ENCODE measurements at regions not wholly inside any gene's neighbourhood (a gene's known extent, or its start where the extent isn't known, plus 50 kb on each side); places are given as distances from the start of the nearest gene placed in this dataset.

DNA sequence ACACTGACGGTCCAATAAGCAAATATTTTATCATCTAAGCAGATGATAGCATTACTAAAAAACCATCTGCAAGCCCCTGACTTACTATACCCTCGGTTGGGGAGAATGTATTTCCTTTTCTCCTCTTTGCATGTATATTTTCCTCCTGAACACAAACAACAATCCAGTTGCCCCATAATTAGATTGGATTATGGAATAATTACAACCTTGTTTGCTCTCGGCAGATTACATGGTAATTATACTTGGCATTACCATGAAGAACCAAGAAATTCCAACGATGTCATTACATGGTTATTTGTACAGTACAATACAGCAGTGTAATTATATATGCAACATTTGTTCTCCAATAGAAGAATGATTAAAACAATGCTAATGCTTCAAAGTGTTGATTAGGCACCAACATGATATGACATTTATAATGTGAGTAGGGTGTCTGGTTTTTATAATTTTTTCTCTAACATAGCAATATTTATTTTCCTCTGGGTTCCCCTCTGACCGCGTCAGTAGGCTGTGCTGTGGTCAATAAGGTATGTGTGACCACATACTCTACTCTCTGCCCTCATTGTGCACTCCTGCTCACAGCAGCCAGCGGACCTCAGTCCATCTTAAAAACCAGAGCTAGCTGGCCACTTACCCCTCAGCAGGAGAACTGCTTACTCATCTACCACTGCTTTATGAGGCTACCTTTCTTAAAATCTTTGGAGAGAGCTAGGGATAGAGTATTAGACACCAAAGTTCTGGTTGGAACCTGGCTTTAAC lies 176.1 kb downstream of the INSIG2 start:
- DNase-seq, result no peak

DNA sequence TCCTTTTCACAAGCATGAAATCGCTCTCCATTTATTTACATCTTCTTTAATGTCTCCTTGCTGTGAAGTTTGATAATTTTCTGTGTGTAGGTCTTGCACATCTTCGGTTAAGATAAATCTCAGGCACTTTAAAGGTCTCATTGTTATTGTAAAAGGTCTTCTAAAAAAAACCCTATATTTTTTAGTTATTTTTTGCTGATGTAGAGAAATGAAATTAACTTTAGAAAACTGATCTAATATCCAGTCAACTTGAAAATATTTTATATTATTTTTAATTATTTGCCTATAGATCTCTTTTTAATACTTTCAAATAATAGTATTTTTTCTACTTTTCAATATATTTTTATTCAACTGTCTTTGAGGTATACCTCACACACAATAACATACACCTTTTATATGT lies 169.4 kb downstream of the INSIG2 start:
- DNase-seq, result no peak

DNA sequence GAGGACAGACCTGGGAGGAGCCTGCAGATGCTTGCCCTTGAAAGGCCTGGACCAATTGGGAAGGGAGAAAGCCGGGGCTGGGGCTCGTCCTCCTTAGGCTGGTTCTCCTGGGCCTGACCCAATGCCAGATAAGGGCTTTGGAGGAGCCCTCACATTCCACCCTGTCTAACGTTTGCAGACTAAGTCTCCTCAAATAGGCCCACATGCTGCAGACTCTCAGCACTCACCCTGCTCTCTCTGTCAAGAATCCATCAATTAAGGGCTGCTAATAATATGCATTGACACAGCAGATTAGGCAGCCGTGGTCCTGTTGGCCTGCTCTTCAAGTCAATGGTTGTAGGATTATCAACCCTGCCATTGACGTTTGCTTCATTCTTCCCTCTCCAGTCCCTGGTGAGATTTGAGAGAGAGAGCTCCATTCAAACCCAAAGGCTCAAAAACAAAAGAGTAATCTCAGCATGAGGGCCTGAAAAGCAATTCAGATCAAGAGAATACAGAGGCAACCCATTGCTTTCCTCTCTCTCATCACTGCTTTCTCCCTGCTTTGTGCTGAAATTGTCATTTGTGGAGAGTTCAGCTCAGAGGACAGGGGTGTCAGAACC lies 167.6 kb downstream of the INSIG2 start:
- DNase-seq, result no peak

DNA sequence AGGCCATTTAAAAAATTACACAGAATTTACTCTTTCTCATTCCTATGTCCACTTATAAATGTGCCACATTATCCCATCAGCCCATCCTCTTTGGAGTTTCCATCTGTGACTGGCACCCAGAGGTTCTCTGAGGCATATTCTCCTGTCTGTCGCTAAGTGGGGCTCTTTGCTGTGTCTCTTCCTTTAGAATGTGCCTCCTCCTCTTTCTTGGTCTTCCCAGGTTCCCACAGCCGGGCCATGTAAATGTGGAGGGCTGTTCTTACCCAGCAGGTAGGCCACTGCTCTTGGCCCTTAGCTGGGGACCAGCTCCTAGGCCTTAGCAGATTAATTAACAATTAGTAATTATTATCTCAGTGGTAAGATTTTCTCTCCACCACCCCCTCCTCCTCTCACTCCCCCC lies 167.0 kb downstream of the INSIG2 start:
- DNase-seq, result no peak

DNA sequence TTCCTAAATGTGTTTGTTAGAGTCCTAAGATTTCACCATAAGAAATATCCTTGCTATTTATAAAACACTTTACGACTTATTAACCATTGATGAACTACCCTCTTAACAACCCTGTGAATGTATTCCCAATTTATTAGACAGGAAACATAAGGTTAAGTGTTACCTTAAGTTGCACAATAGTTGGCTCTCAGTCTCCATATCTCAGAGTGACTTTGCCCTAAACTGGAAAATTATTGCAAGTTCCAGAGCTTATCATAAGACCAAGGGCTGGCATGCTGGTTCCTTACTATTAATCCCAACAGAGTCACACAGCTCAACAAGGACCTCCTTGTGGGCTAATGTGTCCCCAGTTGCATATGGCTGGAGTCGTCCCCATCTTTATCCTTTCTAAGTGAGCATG lies 165.8 kb downstream of the INSIG2 start:
- no peak for DNase-seq

DNA sequence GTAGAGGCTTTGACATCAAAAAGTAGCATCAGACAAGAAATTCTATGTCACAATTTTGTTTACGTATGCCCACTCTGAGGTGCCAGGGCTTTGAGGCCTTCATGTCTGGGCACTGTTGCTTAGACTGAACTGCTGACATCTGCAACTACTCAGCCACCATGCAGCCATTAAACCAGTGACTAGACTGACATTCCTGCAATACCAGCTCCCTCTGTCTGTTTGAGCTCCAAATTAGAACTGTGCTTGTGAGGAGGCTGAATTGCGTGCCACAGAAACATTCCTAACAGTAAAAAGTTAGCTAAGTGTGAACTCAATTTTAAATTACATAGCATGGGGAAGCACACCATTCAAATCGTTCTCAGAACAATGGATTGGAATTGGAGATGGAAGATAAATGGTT lies 163.2 kb downstream of the INSIG2 start:
- DNase-seq, result no peak

DNA sequence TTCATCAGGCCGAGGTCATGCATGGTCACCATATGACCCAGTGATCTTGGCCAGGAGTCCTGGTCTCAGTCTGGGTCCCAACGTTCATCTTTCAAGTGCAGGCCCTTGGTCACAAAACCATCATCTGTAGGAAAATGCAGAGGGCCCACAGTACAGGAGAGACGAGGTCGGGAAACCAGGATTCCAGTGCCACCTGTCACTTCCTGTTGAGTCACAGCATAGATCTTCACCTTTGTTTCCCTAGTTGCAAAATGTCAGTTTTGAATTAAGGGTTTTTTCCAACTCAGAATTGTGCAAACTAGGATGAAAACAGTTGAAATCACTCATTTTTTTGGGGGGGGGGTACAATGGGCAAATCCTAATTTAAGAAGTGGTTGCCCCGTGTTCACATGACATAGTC lies 162.2 kb downstream of the INSIG2 start:
- no peak for DNase-seq

DNA sequence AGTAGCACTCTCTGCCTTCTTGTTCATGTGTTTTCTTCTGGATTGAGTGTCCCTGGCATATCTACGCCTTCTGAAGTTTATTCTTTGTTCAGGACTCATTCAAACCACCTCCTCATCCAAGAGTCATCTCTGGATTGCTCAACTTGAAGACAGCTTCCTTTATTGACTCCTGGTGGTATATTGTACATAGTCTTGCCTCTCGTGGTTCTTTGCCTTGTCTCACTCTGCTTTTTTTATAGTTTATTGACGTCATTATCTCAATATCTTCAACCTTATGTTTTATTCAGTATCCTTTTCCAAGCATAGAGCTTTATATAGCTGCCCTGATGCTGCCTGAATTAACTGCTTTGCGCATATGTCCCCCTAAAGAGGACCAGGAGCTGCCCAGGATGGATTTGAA lies 161.7 kb downstream of the INSIG2 start:
- DNase-seq, result peak; percentile 18

DNA sequence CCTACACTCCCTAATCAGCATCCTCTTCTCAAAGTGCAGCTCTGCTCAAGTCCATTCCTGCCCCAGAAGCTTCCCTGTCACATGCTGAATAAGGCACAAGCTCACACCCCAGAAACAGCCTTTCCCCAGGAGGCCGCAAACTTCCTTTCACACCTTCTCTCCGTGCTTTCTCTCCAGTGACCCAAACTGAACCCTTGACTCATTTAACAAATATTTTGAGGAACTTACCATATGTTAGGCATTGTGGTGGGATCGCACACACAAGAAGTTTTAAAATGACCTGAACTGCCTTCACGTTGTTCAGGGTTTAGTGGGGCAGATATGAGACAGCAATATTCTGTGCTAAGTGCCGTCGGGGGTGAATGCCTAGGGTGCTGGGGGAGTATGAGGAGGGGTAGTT lies 161.3 kb downstream of the INSIG2 start:
- peak; percentile 55 for DNase-seq

DNA sequence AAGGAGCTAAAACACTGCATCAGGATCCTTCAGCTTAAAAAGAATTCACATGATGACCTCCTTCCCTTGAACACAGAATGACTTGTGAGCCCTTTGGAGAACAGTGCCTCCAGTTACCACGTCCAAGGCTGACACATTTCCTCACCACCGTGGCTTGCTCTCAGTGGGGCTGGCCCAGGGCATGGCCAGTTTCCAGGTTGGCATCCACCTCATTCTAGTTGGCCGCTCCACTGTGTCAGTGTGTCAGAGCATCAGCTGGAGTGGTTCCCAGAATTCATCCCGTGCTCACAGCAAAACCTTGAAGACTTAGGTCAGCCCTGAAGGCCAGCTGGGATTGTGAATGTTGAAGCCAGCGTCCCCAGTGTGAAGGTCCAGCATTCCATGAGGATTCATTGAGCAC lies 158.5 kb downstream of the INSIG2 start:
- DNase-seq, result no peak

DNA sequence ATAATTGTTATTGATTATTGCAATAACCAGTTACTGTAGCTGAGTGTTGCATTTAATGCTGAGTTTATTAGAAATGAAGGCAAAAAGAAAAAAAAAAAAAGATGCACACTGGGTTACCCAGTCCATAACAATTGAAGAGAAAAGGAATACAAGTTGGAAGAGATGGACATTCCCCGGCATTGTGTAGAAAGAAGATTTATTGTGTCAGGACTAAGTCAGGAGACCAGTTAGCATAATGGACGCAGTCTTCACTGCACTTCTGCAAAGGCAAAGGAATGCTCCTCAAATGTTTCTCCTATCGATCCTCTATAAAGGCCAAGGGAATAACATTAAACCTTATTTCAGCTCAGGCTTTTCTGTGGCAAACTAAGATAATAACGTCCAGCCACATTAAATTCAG lies 157.8 kb downstream of the INSIG2 start:
- no peak for DNase-seq

DNA sequence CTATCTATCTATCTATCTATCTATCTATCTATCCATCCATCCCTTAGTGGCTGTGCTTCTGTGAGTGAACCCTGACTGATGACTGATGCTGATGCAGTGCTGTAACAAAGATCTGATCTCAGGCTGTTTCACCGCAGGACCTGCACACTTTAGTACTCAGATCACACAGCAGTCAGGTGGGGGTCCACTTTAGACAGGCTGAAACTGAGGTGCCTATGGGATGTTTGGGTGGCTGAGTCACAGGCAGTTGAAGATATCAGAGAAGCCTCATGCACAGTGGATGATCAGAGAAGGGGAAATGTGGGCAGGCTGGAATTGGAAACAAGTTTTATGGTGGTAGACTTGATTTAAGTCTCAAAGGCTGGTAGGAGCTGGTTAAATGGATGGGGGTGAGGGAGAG lies 156.4 kb downstream of the INSIG2 start:
- no peak for DNase-seq

DNA sequence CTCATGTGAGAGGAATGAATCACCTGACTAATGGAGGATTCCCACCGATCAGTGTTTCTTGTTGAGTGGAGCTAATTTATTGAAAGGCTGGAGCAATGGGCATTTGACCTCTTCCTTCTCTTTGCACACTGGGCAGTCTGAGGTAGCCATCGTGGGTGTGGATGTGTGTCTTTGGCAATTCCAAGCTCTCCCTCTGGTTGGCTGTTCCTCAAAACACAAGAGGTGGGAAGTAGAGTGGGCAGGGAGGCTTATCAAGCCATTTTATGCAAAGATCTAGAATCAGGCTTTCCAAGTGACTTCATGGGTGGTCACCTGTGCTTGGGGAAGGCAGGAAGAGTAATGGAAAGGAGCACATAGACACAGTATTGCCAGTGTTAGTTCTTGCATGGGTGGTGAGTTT lies 154.8 kb downstream of the INSIG2 start:
- DNase-seq, result no peak

DNA sequence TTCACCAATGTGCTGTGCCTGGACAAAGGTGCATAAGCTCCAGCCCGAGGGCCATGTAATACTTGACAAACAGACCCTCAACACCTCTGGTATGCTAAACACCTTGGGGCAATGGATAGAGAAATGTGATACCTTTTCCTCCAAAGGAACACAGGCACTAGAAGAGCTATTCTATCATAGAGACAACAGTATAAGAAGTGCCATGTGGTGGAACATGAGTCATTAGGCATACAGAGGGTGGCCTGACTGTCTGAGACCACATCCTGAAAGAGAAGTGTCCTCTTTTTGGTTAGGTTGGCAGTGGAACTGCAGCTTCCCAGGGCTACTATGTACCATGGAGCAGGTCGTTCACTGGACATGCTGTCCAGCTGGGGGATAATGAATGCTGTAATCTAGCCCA lies 153.9 kb downstream of the INSIG2 start:
- DNase-seq, result no peak

DNA sequence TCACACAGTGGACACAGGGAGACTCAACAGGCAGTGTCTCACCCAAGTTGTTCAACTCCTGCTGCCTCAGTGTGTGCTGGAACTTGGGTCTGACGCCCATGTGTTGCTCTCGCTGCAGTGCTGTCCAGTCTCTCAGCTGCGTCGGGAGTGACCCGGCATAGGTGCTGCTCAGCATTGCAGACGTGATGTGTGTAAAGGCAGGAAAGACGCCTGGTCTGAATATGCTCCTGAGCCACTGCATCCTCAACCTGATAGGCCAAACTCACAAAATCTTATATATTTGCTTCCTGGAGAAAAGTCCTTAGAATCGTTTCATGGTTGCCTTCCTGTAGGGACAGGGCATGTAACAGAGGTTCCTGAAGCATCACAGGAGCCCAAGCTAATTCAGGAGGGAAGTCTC lies 152.9 kb downstream of the INSIG2 start:
- no peak for DNase-seq

DNA sequence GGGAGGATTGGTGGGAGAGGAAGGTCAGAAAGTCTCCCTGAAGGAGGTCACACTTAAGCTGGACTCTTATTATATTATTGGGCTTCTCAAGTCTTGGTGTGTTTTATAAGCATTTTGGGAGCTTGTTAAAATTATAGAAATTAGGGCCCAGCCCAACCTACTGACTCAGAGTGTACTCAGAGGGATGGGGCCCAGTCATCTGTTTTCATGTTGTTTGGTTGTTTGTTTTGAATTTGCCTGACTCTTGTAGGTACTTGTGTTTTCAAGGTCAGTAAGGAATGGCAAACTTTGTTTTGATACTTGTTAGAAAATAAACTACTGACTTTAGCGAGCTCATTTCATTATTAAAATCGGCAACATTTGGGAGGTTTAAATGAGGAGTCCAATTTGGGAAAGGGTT lies 152.0 kb downstream of the INSIG2 start:
- no peak for DNase-seq

DNA sequence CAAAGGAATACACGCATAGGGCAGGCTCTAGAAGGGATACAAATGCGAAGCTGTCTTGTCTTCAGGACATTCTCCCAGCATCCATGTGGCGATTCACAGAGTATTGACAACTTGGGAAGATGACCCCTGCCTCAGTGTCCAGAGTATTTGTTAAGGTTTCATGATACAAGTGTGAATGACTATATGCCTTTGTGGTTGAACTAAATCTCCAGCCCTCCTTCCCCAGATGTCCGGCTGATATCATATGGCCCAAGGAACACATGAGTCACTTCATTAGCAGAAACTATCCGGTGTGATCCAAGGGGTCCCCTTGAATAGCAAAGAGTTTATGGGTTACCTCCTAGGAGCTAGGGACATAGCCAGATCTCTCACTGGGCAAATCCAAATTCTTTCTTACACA lies 151.0 kb downstream of the INSIG2 start:
- no peak for DNase-seq

DNA sequence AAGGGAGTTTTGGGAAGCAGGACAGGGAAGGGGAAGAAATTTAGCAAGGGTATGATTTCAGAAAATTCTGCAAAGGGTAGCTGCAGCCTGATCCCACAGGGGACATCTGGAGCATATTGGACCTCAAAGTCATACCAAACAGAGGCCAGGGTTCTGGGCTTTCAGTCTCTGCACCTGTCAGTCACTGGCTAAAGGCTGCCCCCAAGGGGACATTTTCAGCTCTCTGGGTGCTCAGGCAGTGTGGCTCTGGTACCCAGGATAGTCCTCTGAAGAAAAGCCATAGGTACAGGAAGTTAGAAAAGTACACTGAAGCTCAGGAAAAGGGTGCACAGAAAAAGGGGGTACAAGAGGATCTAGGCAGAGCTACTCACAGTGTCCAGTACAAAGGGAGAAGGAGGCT lies 149.2 kb downstream of the INSIG2 start:
- DNase-seq, result no peak

DNA sequence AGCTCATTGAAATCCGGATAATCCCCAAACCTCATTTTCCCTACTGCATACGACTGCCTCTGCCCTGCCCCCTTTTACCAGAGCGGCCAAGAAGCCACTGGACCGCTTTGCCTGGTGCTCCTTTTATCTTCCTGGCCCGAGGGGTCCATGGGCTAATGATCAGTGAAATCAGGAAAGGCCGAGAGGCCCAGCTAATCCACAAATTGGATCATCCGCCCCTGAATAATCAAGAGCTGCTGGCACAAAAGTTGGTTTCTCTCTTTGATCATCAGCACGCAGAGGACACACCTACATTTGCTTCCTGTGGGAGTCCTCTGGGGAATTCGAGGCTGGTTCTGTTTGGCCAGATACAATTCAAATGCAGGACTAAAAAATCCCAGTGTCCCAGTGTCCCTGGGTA lies 144.5 kb downstream of the INSIG2 start:
- DNase-seq, result no peak

DNA sequence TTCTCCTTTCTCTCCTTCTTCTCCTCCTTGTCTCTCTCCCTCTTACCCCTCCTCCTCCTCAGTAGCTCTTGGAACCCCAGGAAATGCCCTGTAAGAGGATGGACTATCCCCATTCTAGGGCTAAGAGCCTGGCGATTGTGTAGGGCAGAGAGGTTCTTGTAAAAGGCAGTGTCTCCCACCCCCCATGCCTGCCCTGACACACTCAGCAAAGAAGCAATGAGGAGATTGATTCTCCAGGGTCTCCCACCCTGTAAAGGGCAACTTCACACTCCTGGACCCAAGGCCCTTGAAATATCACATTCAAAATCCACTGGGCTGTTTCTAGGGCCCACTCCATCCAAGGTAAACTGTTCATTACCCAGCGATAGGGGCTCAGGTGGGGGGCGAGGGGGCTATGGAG lies 144.1 kb downstream of the INSIG2 start:
- no peak for DNase-seq

DNA sequence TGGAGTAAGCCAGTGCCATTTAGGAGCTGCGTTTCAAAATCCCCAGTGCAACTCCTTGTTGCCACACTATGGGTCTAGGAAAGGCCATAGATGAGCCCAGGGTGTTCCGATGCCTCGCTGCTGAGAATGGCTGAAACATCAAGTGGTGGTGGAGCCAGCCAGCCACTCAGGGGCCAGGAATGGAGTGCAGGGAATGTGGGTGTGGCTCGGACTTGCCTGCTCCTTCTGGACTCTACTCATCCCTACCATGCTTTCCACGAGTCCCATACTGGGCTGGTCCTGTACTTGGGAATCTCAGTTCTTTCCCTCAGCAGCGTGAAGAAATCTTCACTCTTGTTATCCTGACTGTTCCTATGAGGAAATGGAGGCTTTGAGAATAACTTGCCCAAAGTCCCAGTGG lies 143.5 kb downstream of the INSIG2 start:
- no peak for DNase-seq

DNA sequence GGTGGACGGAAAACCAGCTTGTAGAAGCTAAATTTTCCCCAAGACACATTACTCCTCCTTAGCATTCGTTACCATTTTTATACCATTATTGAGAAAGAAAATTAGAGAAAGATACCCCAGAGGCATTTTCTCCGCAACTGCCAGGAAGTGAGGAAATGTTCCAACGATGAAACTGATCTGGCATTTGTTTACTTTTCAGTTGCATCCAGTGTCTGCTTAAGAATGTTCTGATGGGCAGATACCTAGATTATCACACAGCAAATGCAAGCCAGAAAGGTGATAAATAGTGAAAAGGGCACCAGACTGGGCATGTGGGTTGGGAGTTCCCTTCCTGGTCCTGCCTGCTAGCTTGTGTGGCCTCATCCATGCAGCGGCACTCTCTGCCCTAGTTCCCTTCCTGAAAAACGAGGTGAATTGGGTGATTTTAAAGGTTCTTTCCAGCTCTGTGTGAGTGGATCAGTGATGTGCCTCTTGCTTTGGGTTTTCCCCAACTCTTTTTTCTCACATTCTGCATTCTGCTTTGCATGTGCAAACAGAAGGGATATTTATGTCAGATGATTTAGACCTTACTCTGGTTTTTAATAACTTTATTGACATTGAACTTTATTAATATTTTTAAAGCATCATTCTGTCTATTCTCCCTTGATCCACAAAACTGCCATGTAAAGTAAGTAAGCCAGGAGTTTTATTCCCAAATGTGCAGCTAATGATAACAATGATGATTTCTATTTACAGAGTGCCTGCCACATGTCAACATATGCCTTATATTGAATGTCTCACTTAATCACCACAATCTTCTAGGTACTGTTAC lies 139.6 kb downstream of the INSIG2 start:
- no peak for DNase-seq

DNA sequence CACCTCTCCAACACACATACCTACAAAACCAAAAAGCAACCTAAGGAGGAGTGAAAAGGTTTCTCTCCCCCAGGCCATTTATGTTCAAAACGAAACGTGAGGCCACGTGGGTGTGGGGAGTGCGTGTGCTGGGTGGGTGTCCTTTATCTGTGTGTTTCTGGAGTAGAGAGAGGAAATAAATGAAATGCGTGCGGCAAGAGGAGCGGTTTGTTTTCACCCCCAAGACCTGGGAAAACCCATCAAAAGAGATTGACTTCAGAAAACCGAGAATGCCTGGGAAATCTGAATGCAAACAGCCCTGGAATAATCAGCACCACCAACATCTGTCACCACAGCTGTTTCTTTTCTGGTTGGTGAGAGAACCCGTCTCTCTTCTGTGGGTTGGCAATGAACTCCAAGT lies 137.4 kb downstream of the INSIG2 start:
- DNase-seq, result no peak

DNA sequence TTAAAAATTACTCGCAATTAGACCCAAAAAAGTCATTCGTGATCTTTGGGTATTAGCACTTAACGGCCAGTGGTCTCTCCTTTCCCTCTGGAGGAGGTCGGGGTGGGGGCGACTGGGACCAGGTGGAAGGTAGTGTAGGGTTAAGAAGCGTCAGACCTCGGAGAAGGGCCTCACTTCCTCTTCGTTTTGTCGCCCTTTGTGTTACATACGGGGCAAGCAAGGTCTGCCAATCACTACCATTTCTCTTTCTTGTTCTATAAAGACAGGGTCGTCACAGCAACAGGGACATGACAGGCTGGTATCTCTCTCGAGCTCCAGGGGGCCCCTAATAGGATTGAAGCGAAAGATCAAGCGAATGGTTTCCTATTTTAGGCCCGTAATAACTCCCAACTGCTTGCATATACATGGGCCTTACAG lies 136.6 kb downstream of the INSIG2 start:
- no peak for DNase-seq

Measured in EL (cell line).